ENCODE measurements at regions not wholly inside any gene's neighbourhood (a gene's known extent, or its start where the extent isn't known, plus 50 kb on each side); places are given as distances from the start of the nearest gene placed in this dataset.

DNA sequence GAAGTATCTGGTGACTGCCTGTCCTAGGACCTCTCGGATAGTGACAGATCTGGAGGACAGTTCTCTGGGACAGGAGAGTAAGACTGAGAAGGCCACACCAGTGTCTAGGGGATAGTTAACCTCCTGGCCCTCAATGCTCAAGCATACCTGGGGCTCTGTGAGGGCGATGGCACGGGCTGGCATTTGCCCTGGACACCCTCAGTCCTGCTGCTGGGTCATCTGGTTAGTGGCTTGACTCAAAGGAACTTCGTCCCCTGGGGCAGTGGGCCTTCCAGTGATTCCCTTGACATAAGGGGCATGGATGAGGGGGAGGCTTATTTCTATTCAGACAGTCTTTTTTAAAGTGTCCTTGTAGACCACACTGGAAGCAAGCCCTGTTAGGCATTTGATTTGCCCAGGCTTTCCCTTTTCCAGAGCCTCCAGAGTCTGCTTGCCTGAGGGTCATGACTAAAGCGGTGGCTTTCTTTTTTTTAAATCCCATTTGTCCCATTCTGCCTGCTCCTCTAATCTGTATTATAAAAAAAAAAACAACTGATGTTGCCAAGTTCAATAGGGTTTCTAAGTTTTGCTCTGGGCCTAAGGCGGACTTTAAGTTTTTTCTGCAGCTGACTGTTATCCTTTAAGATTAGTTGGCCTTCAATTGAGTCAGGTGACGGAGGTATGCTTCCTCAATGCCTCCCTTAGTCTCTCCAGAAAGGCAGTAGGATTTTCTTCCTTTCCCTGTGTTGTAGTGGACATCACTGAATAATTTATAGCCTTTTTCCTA is 2083.5 kb upstream of the C9orf72 start:
- Histone ChIP-seq H3K4me1 (ENCODE audit: control insufficient read depth in 3 of 3, insufficient read depth in 3 of 3, low read length in 3 of 3) (no peaks in the 10 kb centered on the region), H3K27me3 (ENCODE audit: control insufficient read depth in 3 of 3, insufficient read depth in 3 of 3, low read length in 3 of 3) (no peaks in the 10 kb centered on the region), H3K36me3 (ENCODE audit: control insufficient read depth in 3 of 3, insufficient read depth in 3 of 3, low read length in 3 of 3) (no peaks in the 10 kb centered on the region), H3K4me3 (ENCODE audit: low read length in 3 of 3) (no peak overlapping the region), H3K9ac (ENCODE audit: low read depth in 1 of 3, low read length in 3 of 3) (no peak overlapping the region), H3K9me3 (ENCODE audit: control insufficient read depth in 3 of 3, low read length in 3 of 3) (no peaks in the 10 kb centered on the region), H3K27ac (ENCODE audit: low read depth, low read length) (no peak overlapping the region)

DNA sequence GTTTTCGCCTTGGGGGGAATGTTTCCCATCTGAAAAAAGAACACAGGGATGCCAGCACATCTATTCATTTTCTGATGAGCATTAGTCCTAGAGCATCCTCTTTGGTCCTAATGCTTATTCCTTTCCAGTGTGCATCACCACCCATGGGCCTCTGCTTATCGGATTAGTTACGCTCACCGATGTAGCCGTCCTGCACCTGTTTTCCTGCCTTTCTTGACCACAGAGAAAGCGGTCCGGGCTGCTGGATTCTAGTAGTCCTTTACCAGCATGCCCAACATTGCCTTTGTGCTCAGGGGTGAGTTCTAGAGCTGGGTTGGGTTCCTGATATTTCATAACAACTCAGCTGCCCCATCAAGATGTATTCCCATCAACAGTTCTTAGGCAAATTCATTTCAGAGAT is 2084.5 kb upstream of the C9orf72 start:
- no peaks in the 10 kb centered on the region for H3K27me3 ChIP-seq (ENCODE audit: control insufficient read depth in 3 of 3, insufficient read depth in 3 of 3, low read length in 3 of 3)
- no peaks in the 10 kb centered on the region for H3K9me3 ChIP-seq (ENCODE audit: control insufficient read depth in 3 of 3, low read length in 3 of 3)
- no peak overlapping the region for H3K9ac ChIP-seq (ENCODE audit: low read depth in 1 of 3, low read length in 3 of 3)
- no peaks in the 10 kb centered on the region for H3K4me1 ChIP-seq (ENCODE audit: control insufficient read depth in 3 of 3, insufficient read depth in 3 of 3, low read length in 3 of 3)
- H3K27ac ChIP-seq (ENCODE audit: low read depth, low read length) = no peak overlapping the region
- H3K36me3 ChIP-seq (ENCODE audit: control insufficient read depth in 3 of 3, insufficient read depth in 3 of 3, low read length in 3 of 3) = no peaks in the 10 kb centered on the region
- no peak overlapping the region for H3K4me3 ChIP-seq (ENCODE audit: low read length in 3 of 3)

DNA sequence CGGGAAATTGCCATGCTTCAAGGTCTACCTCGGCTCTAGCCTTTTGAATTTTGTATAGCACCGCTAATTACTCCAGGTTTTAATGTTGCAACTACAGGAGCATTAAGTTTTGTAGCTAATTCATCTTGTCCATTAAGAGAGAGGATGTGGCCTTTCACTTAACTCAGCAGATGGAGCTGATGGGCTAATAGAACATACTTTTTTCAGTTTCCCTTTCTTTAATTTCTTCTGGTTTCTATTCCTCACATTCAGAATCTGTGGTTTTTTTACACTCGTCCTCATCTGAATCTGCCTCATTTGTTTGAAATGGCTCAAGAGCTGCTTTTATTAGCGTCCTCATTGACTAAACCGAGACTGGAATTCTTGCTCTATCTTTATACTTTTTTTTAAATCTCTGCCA is 2085.7 kb upstream of the C9orf72 start:
- H3K36me3 ChIP-seq (ENCODE audit: control insufficient read depth in 3 of 3, insufficient read depth in 3 of 3, low read length in 3 of 3) = no peaks in the 10 kb centered on the region
- H3K4me1 ChIP-seq (ENCODE audit: control insufficient read depth in 3 of 3, insufficient read depth in 3 of 3, low read length in 3 of 3) = no peaks in the 10 kb centered on the region
- H3K4me3 ChIP-seq (ENCODE audit: low read length in 3 of 3) = no peak overlapping the region

DNA sequence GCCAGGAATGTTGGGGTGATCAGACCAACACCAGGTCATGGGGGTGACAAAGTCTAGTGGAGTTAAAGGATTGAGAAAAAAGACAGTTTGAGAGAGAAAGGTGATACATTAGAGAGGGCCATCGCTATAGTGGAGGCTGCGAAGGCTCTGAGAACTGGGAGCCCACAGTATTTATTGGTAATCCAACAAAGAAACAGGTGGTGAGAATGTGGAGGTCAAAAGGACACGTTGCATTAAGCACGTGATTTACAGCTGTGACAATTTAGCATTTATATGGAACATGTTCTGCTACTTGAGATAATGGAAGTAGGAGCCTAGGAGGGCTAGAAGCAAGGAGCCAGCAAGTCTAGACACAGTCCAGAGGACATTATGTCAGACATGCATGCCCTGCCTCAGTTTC is 2086.5 kb upstream of the C9orf72 start:
- H3K4me3 ChIP-seq (ENCODE audit: low read length in 3 of 3) = no peak overlapping the region
- no peak overlapping the region for H3K9ac ChIP-seq (ENCODE audit: low read depth in 1 of 3, low read length in 3 of 3)
- no peaks in the 10 kb centered on the region for H3K9me3 ChIP-seq (ENCODE audit: control insufficient read depth in 3 of 3, low read length in 3 of 3)
- no peak overlapping the region for H3K27ac ChIP-seq (ENCODE audit: low read depth, low read length)
- no peaks in the 10 kb centered on the region for H3K27me3 ChIP-seq (ENCODE audit: control insufficient read depth in 3 of 3, insufficient read depth in 3 of 3, low read length in 3 of 3)
- H3K36me3 ChIP-seq (ENCODE audit: control insufficient read depth in 3 of 3, insufficient read depth in 3 of 3, low read length in 3 of 3) = no peaks in the 10 kb centered on the region
- no peaks in the 10 kb centered on the region for H3K4me1 ChIP-seq (ENCODE audit: control insufficient read depth in 3 of 3, insufficient read depth in 3 of 3, low read length in 3 of 3)

More for the DNA sequence above, 2085.7 kb upstream of the C9orf72 start:
- Histone ChIP-seq H3K27ac (ENCODE audit: low read depth, low read length) (no peak overlapping the region), H3K9ac (ENCODE audit: low read depth in 1 of 3, low read length in 3 of 3) (no peak overlapping the region), H3K27me3 (ENCODE audit: control insufficient read depth in 3 of 3, insufficient read depth in 3 of 3, low read length in 3 of 3) (no peaks in the 10 kb centered on the region), H3K9me3 (ENCODE audit: control insufficient read depth in 3 of 3, low read length in 3 of 3) (no peaks in the 10 kb centered on the region)

DNA sequence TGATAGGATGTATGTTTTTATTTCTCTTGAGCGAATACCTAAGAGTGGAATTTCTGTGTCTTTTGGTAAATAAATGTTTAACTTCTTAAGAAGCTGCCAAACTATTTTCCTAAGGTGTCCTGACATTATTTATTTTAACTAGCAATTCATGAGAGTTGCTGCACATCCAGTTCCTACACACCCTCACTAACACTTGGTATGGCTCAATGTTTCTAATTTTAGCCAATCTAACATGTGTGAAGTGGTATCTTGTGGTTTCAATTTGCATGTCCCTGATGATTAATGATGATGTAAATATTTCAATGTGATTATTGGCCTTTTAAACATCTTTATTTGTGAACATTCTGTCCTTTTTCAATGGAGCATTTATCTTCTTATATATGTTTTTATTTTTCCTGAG is 2095.5 kb upstream of the C9orf72 start:
- no peaks in the 10 kb centered on the region for H3K36me3 ChIP-seq (ENCODE audit: control insufficient read depth in 3 of 3, insufficient read depth in 3 of 3, low read length in 3 of 3)
- H3K9ac ChIP-seq (ENCODE audit: low read depth in 1 of 3, low read length in 3 of 3) = no peak overlapping the region
- no peaks in the 10 kb centered on the region for H3K4me1 ChIP-seq (ENCODE audit: control insufficient read depth in 3 of 3, insufficient read depth in 3 of 3, low read length in 3 of 3)
- no peaks in the 10 kb centered on the region for H3K27me3 ChIP-seq (ENCODE audit: control insufficient read depth in 3 of 3, insufficient read depth in 3 of 3, low read length in 3 of 3)
- H3K4me3 ChIP-seq (ENCODE audit: low read length in 3 of 3) = no peak overlapping the region
- H3K27ac ChIP-seq (ENCODE audit: low read depth, low read length) = no peak overlapping the region
- H3K9me3 ChIP-seq (ENCODE audit: control insufficient read depth in 3 of 3, low read length in 3 of 3) = no peaks in the 10 kb centered on the region

DNA sequence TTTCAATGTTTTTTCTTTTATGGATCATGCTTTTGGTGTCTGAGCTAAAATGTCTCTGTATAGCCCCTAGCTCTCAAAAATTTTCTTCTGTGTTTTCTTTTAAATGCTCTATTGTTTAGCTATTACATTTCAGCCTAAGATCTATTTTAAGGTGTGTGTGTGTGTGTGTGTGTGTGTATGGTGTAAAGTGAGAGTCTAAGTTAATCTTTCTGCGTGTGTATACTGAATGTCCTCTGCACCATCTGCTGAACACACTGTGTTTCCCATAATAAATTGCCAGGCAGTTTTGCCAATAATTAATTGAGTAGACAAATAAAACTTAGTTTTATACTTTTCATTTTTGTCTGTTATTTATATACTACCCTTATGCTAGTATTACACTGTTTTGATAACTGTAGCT is 2096.3 kb upstream of the C9orf72 start:
- H3K4me1 ChIP-seq (ENCODE audit: control insufficient read depth in 3 of 3, insufficient read depth in 3 of 3, low read length in 3 of 3) = no peaks in the 10 kb centered on the region
- H3K27me3 ChIP-seq (ENCODE audit: control insufficient read depth in 3 of 3, insufficient read depth in 3 of 3, low read length in 3 of 3) = no peaks in the 10 kb centered on the region
- H3K27ac ChIP-seq (ENCODE audit: low read depth, low read length) = no peak overlapping the region
- no peaks in the 10 kb centered on the region for H3K9me3 ChIP-seq (ENCODE audit: control insufficient read depth in 3 of 3, low read length in 3 of 3)
- no peaks in the 10 kb centered on the region for H3K36me3 ChIP-seq (ENCODE audit: control insufficient read depth in 3 of 3, insufficient read depth in 3 of 3, low read length in 3 of 3)
- no peak overlapping the region for H3K4me3 ChIP-seq (ENCODE audit: low read length in 3 of 3)
- no peak overlapping the region for H3K9ac ChIP-seq (ENCODE audit: low read depth in 1 of 3, low read length in 3 of 3)

DNA sequence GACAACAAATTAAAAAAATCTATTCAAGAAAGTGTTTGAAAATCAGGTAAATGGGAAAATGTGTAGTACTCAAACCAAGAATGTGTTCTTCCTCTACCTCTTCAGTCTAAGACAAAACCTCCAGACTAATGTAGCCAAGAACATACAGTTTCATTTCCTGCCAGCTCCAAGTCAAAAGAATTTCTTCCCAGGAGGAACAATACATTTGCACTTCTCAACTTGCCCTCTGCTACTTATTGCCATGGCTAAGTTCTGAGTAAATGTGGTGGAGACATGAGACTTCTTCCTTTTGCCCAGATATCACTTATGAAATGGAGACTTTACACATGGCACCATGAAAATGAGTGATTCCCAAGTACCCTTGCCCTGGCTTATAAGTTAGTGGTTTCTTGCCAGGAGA is 2112.2 kb upstream of the C9orf72 start:
- Histone ChIP-seq H3K36me3 (ENCODE audit: control insufficient read depth in 3 of 3, insufficient read depth in 3 of 3, low read length in 3 of 3) (no peaks in the 10 kb centered on the region), H3K9ac (ENCODE audit: low read depth in 1 of 3, low read length in 3 of 3) (no peak overlapping the region), H3K4me3 (ENCODE audit: low read length in 3 of 3) (no peak overlapping the region), H3K4me1 (ENCODE audit: control insufficient read depth in 3 of 3, insufficient read depth in 3 of 3, low read length in 3 of 3) (no peaks in the 10 kb centered on the region), H3K9me3 (ENCODE audit: control insufficient read depth in 3 of 3, low read length in 3 of 3) (no peaks in the 10 kb centered on the region), H3K27ac (ENCODE audit: low read depth, low read length) (no peak overlapping the region), H3K27me3 (ENCODE audit: control insufficient read depth in 3 of 3, insufficient read depth in 3 of 3, low read length in 3 of 3) (no peaks in the 10 kb centered on the region)

DNA sequence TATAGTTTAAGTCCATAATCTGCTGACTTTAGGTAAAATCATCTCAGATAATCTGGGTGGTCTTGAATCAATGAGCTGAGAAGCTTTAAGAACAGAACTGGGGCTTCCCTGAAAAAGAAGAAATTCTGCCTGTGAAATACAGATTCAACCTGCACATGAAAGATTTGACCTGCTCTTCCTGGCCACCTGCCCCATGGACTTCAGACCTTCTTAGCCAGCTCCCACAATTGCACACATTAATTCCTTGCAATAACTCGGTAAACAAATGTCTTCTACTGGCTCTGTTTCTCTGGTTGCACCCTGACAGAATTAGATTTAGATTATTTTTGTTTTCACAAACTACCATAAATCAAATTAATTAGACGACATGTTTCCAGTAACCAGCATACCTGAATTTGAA is 2117.9 kb upstream of the C9orf72 start:
- Histone ChIP-seq H3K36me3 (ENCODE audit: control insufficient read depth in 3 of 3, insufficient read depth in 3 of 3, low read length in 3 of 3) (no peaks in the 10 kb centered on the region), H3K27ac (ENCODE audit: low read depth, low read length) (no peak overlapping the region), H3K9ac (ENCODE audit: low read depth in 1 of 3, low read length in 3 of 3) (no peak overlapping the region), H3K27me3 (ENCODE audit: control insufficient read depth in 3 of 3, insufficient read depth in 3 of 3, low read length in 3 of 3) (no peaks in the 10 kb centered on the region), H3K9me3 (ENCODE audit: control insufficient read depth in 3 of 3, low read length in 3 of 3) (no peaks in the 10 kb centered on the region), H3K4me3 (ENCODE audit: low read length in 3 of 3) (no peak overlapping the region), H3K4me1 (ENCODE audit: control insufficient read depth in 3 of 3, insufficient read depth in 3 of 3, low read length in 3 of 3) (no peaks in the 10 kb centered on the region)

DNA sequence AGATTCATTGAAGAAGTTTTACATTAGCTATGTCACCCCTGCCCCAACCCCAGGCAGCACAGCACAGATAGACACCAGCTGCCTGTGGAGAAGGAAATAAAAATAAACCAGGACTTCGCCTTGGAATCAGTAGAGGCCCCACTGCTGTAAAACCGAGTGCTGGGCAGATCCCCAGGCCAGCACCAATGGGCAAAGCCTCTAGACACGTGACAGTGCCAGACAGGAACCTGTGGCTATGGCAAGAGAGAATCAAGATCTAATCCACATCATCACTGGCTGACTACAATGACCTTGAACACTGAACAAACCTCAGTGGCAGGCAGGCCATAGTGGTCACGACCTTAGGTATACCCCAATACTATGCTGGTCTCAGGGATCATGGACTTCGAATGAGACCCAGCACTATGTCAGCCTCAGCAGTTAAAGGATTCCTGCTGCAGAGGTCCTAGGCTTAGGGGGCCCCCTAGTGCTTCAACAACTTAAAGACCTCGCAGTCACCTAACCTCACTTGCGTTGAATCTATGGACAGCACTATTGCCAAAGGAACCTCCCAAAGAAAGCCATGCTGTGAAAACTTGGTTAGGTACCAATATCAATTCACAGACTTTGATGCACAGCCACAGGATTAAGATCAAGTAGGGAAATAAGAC is 2118.6 kb upstream of the C9orf72 start:
- Histone ChIP-seq H3K27ac (ENCODE audit: low read depth, low read length) (no peak overlapping the region), H3K9ac (ENCODE audit: low read depth in 1 of 3, low read length in 3 of 3) (no peak overlapping the region), H3K27me3 (ENCODE audit: control insufficient read depth in 3 of 3, insufficient read depth in 3 of 3, low read length in 3 of 3) (no peaks in the 10 kb centered on the region), H3K4me3 (ENCODE audit: low read length in 3 of 3) (no peak overlapping the region), H3K9me3 (ENCODE audit: control insufficient read depth in 3 of 3, low read length in 3 of 3) (no peaks in the 10 kb centered on the region), H3K36me3 (ENCODE audit: control insufficient read depth in 3 of 3, insufficient read depth in 3 of 3, low read length in 3 of 3) (no peaks in the 10 kb centered on the region), H3K4me1 (ENCODE audit: control insufficient read depth in 3 of 3, insufficient read depth in 3 of 3, low read length in 3 of 3) (no peaks in the 10 kb centered on the region)

DNA sequence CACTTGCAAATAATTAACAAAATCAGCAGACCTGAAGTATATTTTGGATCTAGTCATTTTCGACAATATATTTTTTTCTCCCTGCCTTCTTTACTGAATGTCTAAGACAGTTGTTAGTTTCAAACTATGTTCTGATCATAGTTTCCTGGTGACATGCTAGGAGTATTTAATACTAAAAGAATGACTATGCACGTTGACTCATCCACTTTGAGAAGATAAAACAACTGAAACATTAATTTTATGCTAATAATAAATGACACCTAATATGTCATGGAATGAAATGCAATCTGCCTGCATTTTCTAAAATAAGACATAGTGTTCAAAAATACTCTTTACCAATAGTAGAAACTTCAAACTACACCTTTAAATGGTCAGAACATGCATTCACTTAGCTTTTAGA is 2123.7 kb upstream of the C9orf72 start:
- Histone ChIP-seq H3K4me1 (ENCODE audit: control insufficient read depth in 3 of 3, insufficient read depth in 3 of 3, low read length in 3 of 3) (no peaks in the 10 kb centered on the region), H3K4me3 (ENCODE audit: low read length in 3 of 3) (no peak overlapping the region), H3K27ac (ENCODE audit: low read depth, low read length) (no peak overlapping the region), H3K9me3 (ENCODE audit: control insufficient read depth in 3 of 3, low read length in 3 of 3) (no peaks in the 10 kb centered on the region), H3K27me3 (ENCODE audit: control insufficient read depth in 3 of 3, insufficient read depth in 3 of 3, low read length in 3 of 3) (no peaks in the 10 kb centered on the region), H3K9ac (ENCODE audit: low read depth in 1 of 3, low read length in 3 of 3) (no peak overlapping the region), H3K36me3 (ENCODE audit: control insufficient read depth in 3 of 3, insufficient read depth in 3 of 3, low read length in 3 of 3) (no peaks in the 10 kb centered on the region)

All from skeletal muscle tissue (tissue), 3 donors.